K562 (cell line): ENCODE measurements at regions not wholly inside any gene's neighbourhood (a gene's known extent, or its start where the extent isn't known, plus 50 kb on each side); places are given as distances from the start of the nearest gene placed in this dataset.

ENCODE experiments used
- ATAC-seq: fragments of 200-7000 bp; cut with Tn5 transposase; 3 replicates; pipeline ENCODE4 v1.9.1; 2020; ENCODE audit warnings: moderate library complexity
- BruUV-seq: library from RNA; stranded (reverse); fragments of 400-500 nt; replicated peaks from 2 replicates; lab custom pipeline; 2021; lab: Mats Ljungman, UMichigan
- CTCF ChIA-PET: fragments of 300-600 bp; formaldehyde crosslinking; extraction: SDS; loops from one replicate; lab custom pipeline; 2021; ENCODE audit warnings: low intra/inter-chr PET ratio; lab: Yijun Ruan, JAX
- POLR2A ChIA-PET: fragments of 300-600, 350-650 bp; sonication (Branson Sonifier 250); formaldehyde crosslinking; extraction: SDS; loops from one replicate; lab custom pipeline; 2021; ENCODE audit warnings: antibody characterized with exemption, inconsistent platforms; lab: Yijun Ruan, JAX
- DNase-seq, 4 experiments: peaks; one replicate each; pipeline versions ENCODE4 v3.0.0 to v3.0.0-alpha.2; 2011 to 2018; ENCODE audit warnings: low spot score in 3 of 4, mixed read lengths in 3 of 4; ENCODE audit errors: extremely low read depth in 1 of 4
- FAIRE-seq: peaks from 2 replicates; lab custom pipeline; 2011; peaks lifted over from hg19 to GRCh38; lab: Jason Lieb, UNC
- H2AFZ ChIP-seq: 2 replicates; pipeline ENCODE4 v1.6.0; 2011; ENCODE audit warnings: low read depth, low read length, control low read depth, inconsistent platforms
- H3K27ac ChIP-seq: fragments of 200-600 bp; 3 replicates; pipeline ENCODE4 v1.8.0; 2011; ENCODE audit warnings: low read depth, mild to moderate bottlenecking, control low read depth, inconsistent platforms, low read length, moderate library complexity, mixed read lengths; ENCODE audit errors: extremely low read depth
- H3K27me3 ChIP-seq, 2 experiments: fragments of 300-600 bp in 1 of 2; 2 replicates in 1 of 2; 3 replicates in 1 of 2; pipeline versions ENCODE4 v1.6.0 to v1.8.0; 2011; ENCODE audit warnings: inconsistent platforms in 2 of 2, low read length in 2 of 2, mild to moderate bottlenecking in 1 of 2, mixed read lengths in 1 of 2, moderate library complexity in 1 of 2; ENCODE audit not compliant: control insufficient read depth in 2 of 2, insufficient read depth in 2 of 2
- H3K36me3 ChIP-seq: fragments of 300-600 bp; 3 replicates; pipeline ENCODE4 v1.8.0; 2011; ENCODE audit warnings: mild to moderate bottlenecking, low read length, inconsistent platforms; ENCODE audit not compliant: control insufficient read depth, insufficient read depth
- H3K4me1 ChIP-seq, 2 experiments: fragments of 200-600 bp in 1 of 2; replicated peaks in 1 of 2; 2 replicates in 1 of 2; 3 replicates in 1 of 2; pipeline versions ENCODE4 v1.5.1 to v1.8.0; 2011; ENCODE audit warnings: inconsistent platforms in 2 of 2, low read length in 2 of 2, mild to moderate bottlenecking in 1 of 2, mixed read lengths in 1 of 2, moderate library complexity in 1 of 2; ENCODE audit not compliant: control insufficient read depth in 2 of 2, insufficient read depth in 2 of 2
- H3K4me2 ChIP-seq: 2 replicates; pipeline ENCODE4 v1.6.1; 2011; ENCODE audit warnings: low read length, control low read depth, inconsistent platforms, mixed read lengths; ENCODE audit not compliant: insufficient read depth
- H3K4me3 ChIP-seq: fragments of 200-600 bp; sonication (generic), shearing (Covaris generic); 2 replicates; pipeline ENCODE4 v1.5.1; 2016; ENCODE audit warnings: control low read depth, inconsistent platforms
- H3K79me2 ChIP-seq: fragments of 200-600 bp; 3 replicates; pipeline ENCODE4 v1.8.0; 2011; ENCODE audit warnings: low read length, inconsistent platforms; ENCODE audit not compliant: control insufficient read depth, insufficient read depth
- H3K9ac ChIP-seq, 2 experiments: 2 replicates each; pipeline versions ENCODE4 v1.6.0 to v1.6.1; 2011; ENCODE audit warnings: low read depth in 2 of 2, low read length in 2 of 2, control low read depth in 1 of 2, inconsistent platforms in 1 of 2, mild to moderate bottlenecking in 1 of 2, mixed read lengths in 1 of 2; ENCODE audit not compliant: insufficient read depth in 1 of 2
- H3K9me1 ChIP-seq: one replicate; pipeline ENCODE4 v1.6.0; 2011; ENCODE audit warnings: inconsistent platforms, mild to moderate bottlenecking, low read length, moderate library complexity; ENCODE audit not compliant: control insufficient read depth, insufficient read depth
- H3K9me3 ChIP-seq: replicated peaks from 2 replicates; pipeline ENCODE4 v1.5.1; 2011; ENCODE audit warnings: low read depth, low read length, inconsistent platforms; ENCODE audit not compliant: control insufficient read depth, insufficient read depth
- H4K20me1 ChIP-seq: replicated peaks from 2 replicates; pipeline ENCODE4 v1.6.1; 2011; ENCODE audit warnings: low read length, inconsistent platforms, mixed read lengths; ENCODE audit not compliant: control insufficient read depth, insufficient read depth
- ELF1 ChIP-seq: fragments of 200-800 bp; sonication (Bioruptor generic); IDR thresholded peaks from 2 replicates; pipeline ENCODE4 v1.6.1; 2016; ENCODE audit warnings: missing genetic modification characterization, missing compliant biosample characterization
- FOXJ3 ChIP-seq: sonication (generic); formaldehyde crosslinking; IDR thresholded peaks from 2 replicates; pipeline ENCODE4 v1.4.0; 2020; ENCODE audit warnings: mild to moderate bottlenecking, missing genetic modification reagents
- PHB2 ChIP-seq: fragments of 450-650 bp; IDR thresholded peaks from 2 replicates; pipeline ENCODE4 v1.6.1; 2017; ENCODE audit warnings: low read depth
- RUNX1 ChIP-seq: sonication (generic); IDR thresholded peaks from 2 replicates; pipeline ENCODE4 v1.6.1; 2016; ENCODE audit warnings: antibody characterized with exemption, low read depth
- SMAD4 ChIP-seq: fragments of 250-450 bp; sonication (Bioruptor Pico); conservative IDR thresholded peaks from 2 replicates; pipeline ENCODE4 v1.8.0; 2021; ENCODE audit warnings: inconsistent platforms, mild to moderate bottlenecking, moderate library complexity
- ZFX ChIP-seq: sonication (generic); formaldehyde crosslinking; IDR thresholded peaks from 2 replicates; pipeline ENCODE4 v1.8.0; 2022; ENCODE audit warnings: mild to moderate bottlenecking, missing genetic modification reagents, moderate library complexity
- ZNF274 ChIP-seq: IDR thresholded peaks from 2 replicates; pipeline ENCODE4 v1.6.1; 2011; ENCODE audit warnings: low read depth, mild to moderate bottlenecking, low read length, moderate library complexity, borderline replicate concordance
- ZNF395 ChIP-seq: fragments of 200-800 bp; sonication (Bioruptor generic); IDR thresholded peaks from 2 replicates; pipeline ENCODE4 v1.6.1; 2017; ENCODE audit warnings: missing genetic modification characterization, missing compliant biosample characterization
- WGBS: fragments of 100-300 bp; shearing (Covaris generic); methylation state at CpG from one replicate; pipeline ENCODE4 v1.1.6; 2016; ENCODE audit warnings: low coverage, mixed read lengths; ENCODE audit not compliant: insufficient coverage; ENCODE audit errors: missing lambda C conversion rate; 5-methylcytosine and 5-hydroxymethylcytosine counted together
- in situ Hi-C: fragments of 300-500 bp; cut with MboI; formaldehyde crosslinking; loops from 4 replicates; pipeline ENCODE4 v1.15.0; 2018; ENCODE audit warnings: inconsistent platforms, mixed read lengths
- intact Hi-C: fragments of 100-400 bp; cut with micrococcal nuclease; formaldehyde crosslinking; loops from 2 replicates; pipeline ENCODE4 v1.14.2; 2022
- TF ChIP-seq, protein P1 (sequence below): sonication (generic); formaldehyde crosslinking; IDR thresholded peaks from 2 replicates; pipeline ENCODE4 v1.8.0; 2022; ENCODE audit warnings: mild to moderate bottlenecking, missing genetic modification reagents
- TF ChIP-seq, protein P2 (sequence below): fragments of 150-350 bp; conservative IDR thresholded peaks from 2 replicates; pipeline ENCODE4 v1.6.1; 2014; ENCODE audit warnings: low read length
- TF ChIP-seq, protein P3 (sequence below): fragments of 450-650 bp; IDR thresholded peaks from 2 replicates; pipeline ENCODE4 v1.6.1; 2017; ENCODE audit warnings: antibody characterized with exemption

- CTCF ChIA-PET = no interaction called here
- no peaks in the 10 kb centered on the region for H3K27me3 ChIP-seq
- no peaks in the 10 kb centered on the region for H4K20me1 ChIP-seq
- DNase-seq (no peak), ATAC-seq (no peak), FAIRE-seq (no peak)
- no TSS peak for BruUV-seq
- in situ Hi-C loops = no loop called here
- H3K36me3 ChIP-seq = no peaks in the 10 kb centered on the region
- no peaks in the 10 kb centered on the region for H3K4me1 ChIP-seq
- no peaks in the 10 kb centered on the region for H3K9me1 ChIP-seq
- WGBS = 13% methylated on average over 2 of the region's 2 CpGs
- no peak overlapping the region for H3K27ac ChIP-seq
- POLR2A ChIA-PET = no interaction called here
- intact Hi-C loops = no loop called here
- no peak overlapping the region for H2AFZ ChIP-seq
- no peaks in the 10 kb centered on the region for H3K79me2 ChIP-seq
- no peaks in the 10 kb centered on the region for H3K9me3 ChIP-seq
- H3K4me2 ChIP-seq = no peak overlapping the region
- no peak overlapping the region for H3K4me3 ChIP-seq
- H3K9ac ChIP-seq = no peak overlapping the region
- TF ChIP-seq ZFX (CRISPR knock-in tag) = no peak
- no peak for TF ChIP-seq ELF1
- no peak for TF ChIP-seq PHB2
- TF ChIP-seq FOXJ3 (CRISPR knock-in tag) = no peak
- TF ChIP-seq, protein P1, sequence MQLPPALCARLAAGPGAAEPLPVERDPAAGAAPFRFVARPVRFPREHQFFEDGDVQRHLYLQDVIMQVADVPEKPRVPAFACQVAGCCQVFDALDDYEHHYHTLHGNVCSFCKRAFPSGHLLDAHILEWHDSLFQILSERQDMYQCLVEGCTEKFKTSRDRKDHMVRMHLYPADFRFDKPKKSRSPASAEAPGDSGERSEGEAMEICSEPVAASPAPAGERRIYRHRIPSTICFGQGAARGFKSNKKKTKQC (CRISPR knock-in tag) = no peak
- TF ChIP-seq ZNF395 (CRISPR knock-in tag) = no peak
- no peak for TF ChIP-seq SMAD4 (CRISPR knock-in tag)
- TF ChIP-seq ZNF274 = no peak
- TF ChIP-seq RUNX1 = no peak
- TF ChIP-seq, protein P2, sequence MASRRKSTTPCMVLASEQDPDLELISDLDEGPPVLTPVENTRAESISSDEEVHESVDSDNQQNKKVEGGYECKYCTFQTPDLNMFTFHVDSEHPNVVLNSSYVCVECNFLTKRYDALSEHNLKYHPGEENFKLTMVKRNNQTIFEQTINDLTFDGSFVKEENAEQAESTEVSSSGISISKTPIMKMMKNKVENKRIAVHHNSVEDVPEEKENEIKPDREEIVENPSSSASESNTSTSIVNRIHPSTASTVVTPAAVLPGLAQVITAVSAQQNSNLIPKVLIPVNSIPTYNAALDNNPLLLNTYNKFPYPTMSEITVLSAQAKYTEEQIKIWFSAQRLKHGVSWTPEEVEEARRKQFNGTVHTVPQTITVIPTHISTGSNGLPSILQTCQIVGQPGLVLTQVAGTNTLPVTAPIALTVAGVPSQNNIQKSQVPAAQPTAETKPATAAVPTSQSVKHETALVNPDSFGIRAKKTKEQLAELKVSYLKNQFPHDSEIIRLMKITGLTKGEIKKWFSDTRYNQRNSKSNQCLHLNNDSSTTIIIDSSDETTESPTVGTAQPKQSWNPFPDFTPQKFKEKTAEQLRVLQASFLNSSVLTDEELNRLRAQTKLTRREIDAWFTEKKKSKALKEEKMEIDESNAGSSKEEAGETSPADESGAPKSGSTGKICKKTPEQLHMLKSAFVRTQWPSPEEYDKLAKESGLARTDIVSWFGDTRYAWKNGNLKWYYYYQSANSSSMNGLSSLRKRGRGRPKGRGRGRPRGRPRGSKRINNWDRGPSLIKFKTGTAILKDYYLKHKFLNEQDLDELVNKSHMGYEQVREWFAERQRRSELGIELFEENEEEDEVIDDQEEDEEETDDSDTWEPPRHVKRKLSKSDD = no peak
- TF ChIP-seq, protein P3, sequence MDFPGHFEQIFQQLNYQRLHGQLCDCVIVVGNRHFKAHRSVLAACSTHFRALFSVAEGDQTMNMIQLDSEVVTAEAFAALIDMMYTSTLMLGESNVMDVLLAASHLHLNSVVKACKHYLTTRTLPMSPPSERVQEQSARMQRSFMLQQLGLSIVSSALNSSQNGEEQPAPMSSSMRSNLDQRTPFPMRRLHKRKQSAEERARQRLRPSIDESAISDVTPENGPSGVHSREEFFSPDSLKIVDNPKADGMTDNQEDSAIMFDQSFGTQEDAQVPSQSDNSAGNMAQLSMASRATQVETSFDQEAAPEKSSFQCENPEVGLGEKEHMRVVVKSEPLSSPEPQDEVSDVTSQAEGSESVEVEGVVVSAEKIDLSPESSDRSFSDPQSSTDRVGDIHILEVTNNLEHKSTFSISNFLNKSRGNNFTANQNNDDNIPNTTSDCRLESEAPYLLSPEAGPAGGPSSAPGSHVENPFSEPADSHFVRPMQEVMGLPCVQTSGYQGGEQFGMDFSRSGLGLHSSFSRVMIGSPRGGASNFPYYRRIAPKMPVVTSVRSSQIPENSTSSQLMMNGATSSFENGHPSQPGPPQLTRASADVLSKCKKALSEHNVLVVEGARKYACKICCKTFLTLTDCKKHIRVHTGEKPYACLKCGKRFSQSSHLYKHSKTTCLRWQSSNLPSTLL = no peak
Observed at GRCh38 chr7:118046801-118047200, 137.2 kb upstream of the LSM8 start.
